GM12891 (cell line): ENCODE measurements at regions not wholly inside any gene's neighbourhood (a gene's known extent, or its start where the extent isn't known, plus 50 kb on each side); places are given as distances from the start of the nearest gene placed in this dataset.
A peak's percentile ranks its signal among the peaks of the same experiment; 100 is the strongest.

Experiments
- DNase-seq: peaks from one replicate; pipeline ENCODE4 v3.0.0; 2011; ENCODE audit warnings: low spot score; ENCODE audit not compliant: insufficient read length
- FAIRE-seq: peaks from 2 replicates; lab custom pipeline; 2011; peaks lifted over from hg19 to GRCh38; lab: Jason Lieb, UNC
- PAX5 ChIP-seq: IDR thresholded peaks from 2 replicates; pipeline ENCODE4 v1.6.1; 2011; ENCODE audit warnings: low read length, moderate library complexity, mild to moderate bottlenecking; ENCODE audit not compliant: insufficient read depth, severe bottlenecking
- POLR2A ChIP-seq: IDR thresholded peaks from 2 replicates; pipeline ENCODE4 v1.6.1; 2011; ENCODE audit warnings: low read depth, low read length, control low read depth
- POLR2AphosphoS5 ChIP-seq: IDR thresholded peaks from 2 replicates; pipeline ENCODE4 v1.6.1; 2011; ENCODE audit warnings: low read depth, low read length, control low read depth
- POU2F2 ChIP-seq: IDR thresholded peaks from 2 replicates; pipeline ENCODE4 v1.6.1; 2011; ENCODE audit warnings: low read depth, mild to moderate bottlenecking, control low read depth, low read length, moderate library complexity
- SPI1 ChIP-seq: IDR thresholded peaks from 2 replicates; pipeline ENCODE4 v1.6.1; 2011; ENCODE audit warnings: low read depth, low read length, control low read depth
- TAF1 ChIP-seq: IDR thresholded peaks from 2 replicates; pipeline ENCODE4 v1.6.1; 2011; ENCODE audit warnings: low read depth, low read length, control low read depth

DNA sequence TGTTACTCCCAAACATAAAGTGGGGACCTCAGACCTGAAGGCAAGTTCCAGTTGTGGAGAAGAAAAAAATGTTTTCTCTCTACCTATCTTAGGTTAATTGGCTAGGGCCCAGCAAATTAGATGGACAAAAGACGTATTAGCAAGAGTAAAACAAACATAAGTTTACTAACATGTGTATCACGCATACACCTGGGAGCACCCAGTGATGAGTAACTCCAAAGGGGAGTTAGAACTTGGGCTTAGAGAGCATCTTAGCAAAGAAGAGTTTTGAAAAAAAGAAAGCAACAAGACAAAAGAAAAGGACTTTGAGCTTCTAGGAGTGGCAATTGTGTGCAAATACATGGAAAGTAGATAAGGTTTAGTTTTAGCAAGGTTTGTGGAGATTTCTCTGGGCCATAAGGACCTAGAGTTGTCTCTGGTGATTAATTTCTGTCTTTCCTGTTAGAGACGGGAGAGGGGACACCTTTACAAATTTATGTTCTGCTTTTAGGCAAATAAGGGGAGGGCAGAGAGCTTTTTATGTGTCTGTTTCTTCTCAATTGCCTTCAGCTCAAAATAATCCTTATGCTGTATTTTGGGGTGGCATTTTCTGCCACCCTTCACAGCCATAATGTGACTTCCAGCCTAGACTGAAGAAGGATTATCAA lies 76.7 kb upstream of the PTGFRN start:
- FAIRE-seq (no peak), DNase-seq (no peak)
- TF ChIP-seq SPI1 (no peak), POU2F2 (no peak)

DNA sequence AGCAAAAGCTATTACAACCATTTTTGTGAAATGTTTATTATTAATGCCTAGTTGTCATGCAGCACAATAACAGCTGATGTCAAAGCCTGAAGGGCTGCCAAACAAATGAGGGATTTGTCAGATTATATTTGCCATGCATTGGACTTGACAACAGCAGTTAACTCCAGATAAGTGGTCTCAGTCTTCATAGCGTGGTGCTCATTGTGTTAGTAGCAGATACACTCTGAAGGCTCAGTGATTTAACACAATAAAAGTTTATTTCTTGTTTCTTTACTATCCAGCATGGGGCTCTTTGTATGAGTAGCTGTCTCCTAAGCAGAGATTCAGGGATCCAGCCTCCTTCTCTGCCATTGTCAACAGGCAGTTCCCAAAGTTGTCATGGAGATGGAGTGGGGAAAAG lies 76.0 kb upstream of the PTGFRN start:
- DNase-seq: no peak
- FAIRE-seq: no peak
- no peak for TF ChIP-seq POLR2A
- no peak for TF ChIP-seq POLR2AphosphoS5
- no peak for TF ChIP-seq SPI1
- TF ChIP-seq POU2F2: no peak
- no peak for TF ChIP-seq TAF1
- no peak for TF ChIP-seq PAX5

DNA sequence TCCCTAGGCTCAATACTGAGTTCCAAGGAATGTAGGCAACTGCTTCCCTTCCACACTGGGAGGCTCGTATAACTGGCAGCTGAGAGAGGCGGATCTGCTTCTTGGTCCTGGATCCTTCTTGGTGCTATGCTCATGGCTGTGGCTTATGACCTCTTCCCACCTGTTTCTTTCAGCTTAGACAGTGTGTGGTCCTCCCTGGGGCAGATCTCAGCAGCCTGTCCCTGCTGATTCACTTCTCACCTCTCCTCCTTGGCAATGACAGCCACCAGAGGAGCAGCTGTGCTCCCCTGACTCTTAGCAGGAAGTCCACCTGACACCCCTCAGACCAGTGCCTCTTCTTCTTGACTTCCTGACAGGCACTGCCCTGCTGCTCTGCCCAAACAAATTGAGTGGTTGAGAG lies 75.1 kb upstream of the PTGFRN start:
- DNase-seq: no peak
- TF ChIP-seq TAF1 (no peak), POU2F2 (no peak), POLR2A (no peak), PAX5 (no peak), POLR2AphosphoS5 (no peak), SPI1 (no peak)
- no peak for FAIRE-seq

DNA sequence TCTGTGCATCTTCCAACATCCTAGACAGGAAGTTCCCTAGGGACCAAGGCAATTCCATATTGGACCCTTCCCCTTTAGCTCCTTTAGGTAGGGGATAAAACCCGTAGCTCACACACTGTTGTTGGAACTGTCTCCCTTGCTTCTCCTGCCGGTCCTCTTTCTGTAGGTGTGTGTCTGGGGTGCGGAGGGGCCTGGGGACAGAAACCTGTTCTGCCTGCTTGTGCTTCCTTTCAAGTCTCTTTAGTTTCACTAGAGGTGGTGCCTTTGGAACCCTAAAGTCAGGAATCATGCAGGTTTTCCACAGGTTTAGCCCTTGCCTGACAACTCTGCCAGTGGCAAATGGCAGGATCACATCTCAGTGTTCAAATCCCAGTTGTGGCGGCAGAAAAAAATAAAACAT lies 74.6 kb upstream of the PTGFRN start:
- TF ChIP-seq POU2F2 (no peak), TAF1 (no peak), POLR2A (no peak), PAX5 (no peak), POLR2AphosphoS5 (no peak), SPI1 (no peak)
- DNase-seq (no peak), FAIRE-seq (no peak)

DNA sequence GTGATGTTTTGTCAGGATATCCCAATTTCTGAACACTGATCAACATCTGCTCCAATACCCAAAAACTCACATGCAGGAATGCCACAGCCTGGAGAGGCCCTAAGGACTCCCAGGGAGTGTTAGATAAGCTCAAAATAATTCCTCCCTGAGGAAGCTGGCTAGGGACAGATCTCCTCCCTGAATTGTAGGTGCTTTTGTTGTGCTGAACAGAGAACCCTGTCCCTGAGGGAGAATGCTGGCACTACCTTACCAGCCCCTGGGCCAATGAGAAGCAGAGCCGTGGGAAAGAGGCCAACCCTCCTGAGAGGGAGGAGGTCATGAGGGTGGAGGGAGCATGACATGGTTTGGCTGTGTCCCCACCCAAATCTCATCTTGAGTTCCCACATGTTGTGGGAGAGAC lies 73.6 kb upstream of the PTGFRN start:
- no peak for DNase-seq
- FAIRE-seq: no peak
- no peak for TF ChIP-seq PAX5
- no peak for TF ChIP-seq POU2F2
- TF ChIP-seq TAF1: no peak
- TF ChIP-seq POLR2AphosphoS5: no peak
- TF ChIP-seq POLR2A: no peak
- no peak for TF ChIP-seq SPI1

DNA sequence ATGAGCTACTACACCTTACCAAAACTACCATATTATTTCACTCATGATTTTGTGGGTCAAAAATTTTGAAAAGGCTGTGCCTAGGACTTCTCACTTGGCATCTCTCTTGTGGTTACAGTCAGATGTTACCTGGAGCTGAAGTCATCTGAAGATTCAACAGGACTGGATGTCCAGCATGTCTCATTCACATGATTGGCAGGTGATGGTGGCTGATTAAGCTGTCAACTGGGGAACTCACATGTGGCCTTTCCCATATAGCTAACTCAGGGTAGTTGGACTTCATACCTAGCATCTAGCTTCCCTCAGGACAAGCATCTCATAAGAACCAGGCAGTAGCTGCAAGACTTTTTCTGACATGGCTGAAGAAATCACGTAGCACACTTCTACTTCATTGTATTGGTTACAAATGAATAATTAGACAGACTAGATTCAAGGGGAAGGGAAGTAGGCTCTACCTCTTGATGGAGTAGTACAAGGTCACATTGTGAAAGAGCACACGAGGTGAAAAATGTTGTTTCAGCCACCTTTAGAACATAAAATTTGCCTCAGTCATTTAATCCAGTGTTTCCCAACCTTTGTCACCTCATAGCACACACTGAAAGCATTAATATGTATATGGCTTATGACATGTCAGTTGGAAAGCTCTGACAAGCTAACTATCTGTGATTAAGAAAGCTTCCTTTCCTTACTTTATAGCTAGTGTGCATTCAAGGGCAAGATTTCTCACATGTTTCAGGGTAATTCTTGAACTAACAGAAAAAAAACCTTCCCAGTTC lies 68.0 kb upstream of the PTGFRN start:
- no peak for TF ChIP-seq SPI1
- no peak for TF ChIP-seq POLR2A
- no peak for TF ChIP-seq TAF1
- no peak for TF ChIP-seq POU2F2
- no peak for TF ChIP-seq POLR2AphosphoS5
- no peak for FAIRE-seq
- DNase-seq: no peak

DNA sequence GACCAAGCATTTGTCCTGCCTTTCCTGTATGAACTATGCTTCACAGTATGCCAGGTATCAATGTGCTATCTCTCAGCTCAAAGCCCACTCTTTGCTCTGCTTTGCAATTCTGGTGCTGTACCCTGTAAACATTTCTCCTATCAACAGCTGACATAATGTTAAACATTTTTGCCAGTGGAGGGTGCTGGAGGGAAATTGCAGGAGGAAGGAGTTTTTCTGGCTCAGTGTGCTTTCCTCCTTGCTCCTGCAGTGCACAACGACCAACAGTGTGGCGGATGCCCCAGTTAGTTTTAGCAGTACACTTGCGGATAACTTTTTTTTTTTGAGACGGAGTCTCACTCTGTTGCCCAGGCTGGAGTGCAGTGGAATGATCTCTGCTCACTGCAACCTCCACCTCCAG lies 67.1 kb upstream of the PTGFRN start:
- FAIRE-seq (no peak), DNase-seq (no peak)
- TF ChIP-seq POLR2AphosphoS5 (no peak), PAX5 (no peak), POLR2A (no peak), TAF1 (no peak), POU2F2 (no peak), SPI1 (no peak)

DNA sequence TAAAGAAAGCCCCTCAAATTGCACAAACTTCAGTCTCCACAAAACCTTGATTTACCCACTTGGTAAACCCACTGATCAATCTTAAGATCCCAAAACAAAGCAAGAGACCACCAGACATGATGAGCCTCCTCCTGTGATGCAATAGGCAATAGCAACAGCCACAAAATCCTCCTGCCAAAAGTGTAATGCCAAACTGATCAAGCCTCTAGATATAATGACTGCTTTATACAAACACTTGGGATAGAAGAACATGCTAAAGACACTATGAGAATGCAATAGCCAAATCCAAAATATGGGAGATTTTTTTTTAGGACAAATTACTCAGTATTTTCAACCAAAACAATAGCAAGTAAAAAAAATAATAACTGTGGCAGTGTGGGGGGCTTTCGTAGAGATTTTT lies 64.9 kb upstream of the PTGFRN start:
- TF ChIP-seq TAF1 (no peak), POU2F2 (no peak), POLR2A (no peak), SPI1 (no peak), PAX5 (no peak), POLR2AphosphoS5 (no peak)
- DNase-seq (no peak), FAIRE-seq (no peak)

DNA sequence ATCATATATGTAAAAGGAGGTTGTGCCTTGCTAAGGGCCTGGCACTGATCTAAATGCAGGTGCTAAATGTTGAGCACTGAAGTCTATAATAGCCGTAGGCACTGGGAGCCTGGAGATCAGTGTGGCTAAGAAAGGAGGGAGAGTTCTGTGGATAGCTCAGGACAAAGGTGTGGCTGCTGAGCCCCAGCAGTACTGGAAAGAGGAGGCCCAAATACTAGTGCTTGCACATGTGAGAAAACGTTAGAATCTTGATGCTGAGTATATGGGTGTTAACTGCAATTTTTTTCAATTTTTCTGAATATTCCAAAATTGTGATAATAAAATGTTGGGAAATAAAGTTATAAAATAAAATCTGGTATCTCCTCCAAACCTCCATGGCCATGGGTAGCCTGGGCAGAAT lies 62.5 kb upstream of the PTGFRN start:
- TF ChIP-seq POU2F2 (no peak), SPI1 (no peak), POLR2A (no peak), PAX5 (no peak), TAF1 (no peak), POLR2AphosphoS5 (no peak)
- no peak for FAIRE-seq
- DNase-seq: no peak

DNA sequence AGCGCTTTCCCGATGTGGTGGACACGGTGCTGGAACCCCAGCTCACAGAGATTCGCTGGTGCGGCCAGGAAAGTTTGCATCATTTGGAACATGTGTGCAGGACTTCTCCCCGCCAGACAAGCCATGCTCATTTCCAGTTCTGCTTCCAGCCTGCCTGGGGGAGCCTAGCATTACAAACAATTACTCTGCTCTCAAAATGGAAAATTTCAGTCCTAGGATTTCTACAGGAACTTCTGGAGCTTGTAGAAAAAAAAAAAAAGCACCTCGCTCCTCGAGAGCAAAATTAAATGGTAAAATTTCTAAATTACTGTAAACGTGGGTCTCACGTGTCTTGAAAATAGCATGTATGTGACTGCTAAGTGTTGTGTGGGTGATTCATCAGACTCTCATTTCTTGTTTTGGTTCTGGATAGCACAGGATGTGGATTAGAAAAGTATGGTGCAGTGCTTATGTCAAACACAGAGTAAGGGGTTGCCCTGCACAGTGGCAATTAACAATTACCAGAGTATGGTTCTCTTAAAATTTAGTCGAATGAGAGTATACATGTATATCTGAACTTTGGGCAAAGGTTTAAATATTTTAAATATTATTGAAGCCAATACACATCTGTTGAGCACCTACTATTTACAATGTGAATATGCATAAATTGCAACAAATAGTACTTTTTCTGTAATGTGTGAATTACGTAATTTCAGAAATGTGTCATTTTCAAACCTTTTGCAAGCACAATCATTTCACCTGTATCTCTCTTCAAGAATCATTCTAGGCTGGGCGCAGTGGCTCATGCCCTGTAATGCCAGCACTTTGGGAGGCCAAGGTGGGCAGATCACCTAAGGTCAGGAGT lies 61.8 kb upstream of the PTGFRN start:
- DNase-seq (no peak), FAIRE-seq (no peak)
- TF ChIP-seq POU2F2: no peak
- TF ChIP-seq SPI1: peak; percentile 46
